DOHH2 (cell line): ENCODE measurements at regions not wholly inside any gene's neighbourhood (a gene's known extent, or its start where the extent isn't known, plus 50 kb on each side); places are given as distances from the start of the nearest gene placed in this dataset.

Experiments used
- CTCF ChIP-seq: fragments of 200-600 bp; sonication (generic); IDR thresholded peaks from one replicate; pipeline ENCODE4 v1.5.1; 2014; ENCODE audit warnings: antibody characterized with exemption, mild to moderate bottlenecking, low read depth, low read length; ENCODE audit not compliant: poor library complexity, severe bottlenecking
- EZH2phosphoT487 ChIP-seq: fragments of 200-600 bp; sonication (generic); IDR thresholded peaks from 2 replicates; pipeline ENCODE4 v1.6.1; 2017; ENCODE audit warnings: borderline replicate concordance, mild to moderate bottlenecking, antibody characterized with exemption, low read length, moderate library complexity, mixed read lengths

GRCh38 chr9:24096756-24097155 lies 270.7 kb upstream of the ELAVL2 start:
- TF ChIP-seq CTCF (no peak), EZH2phosphoT487 (no peak)
